ENCODE measurements at regions not wholly inside any gene's neighbourhood (a gene's known extent, or its start where the extent isn't known, plus 50 kb on each side); places are given as distances from the start of the nearest gene placed in this dataset.

DNA sequence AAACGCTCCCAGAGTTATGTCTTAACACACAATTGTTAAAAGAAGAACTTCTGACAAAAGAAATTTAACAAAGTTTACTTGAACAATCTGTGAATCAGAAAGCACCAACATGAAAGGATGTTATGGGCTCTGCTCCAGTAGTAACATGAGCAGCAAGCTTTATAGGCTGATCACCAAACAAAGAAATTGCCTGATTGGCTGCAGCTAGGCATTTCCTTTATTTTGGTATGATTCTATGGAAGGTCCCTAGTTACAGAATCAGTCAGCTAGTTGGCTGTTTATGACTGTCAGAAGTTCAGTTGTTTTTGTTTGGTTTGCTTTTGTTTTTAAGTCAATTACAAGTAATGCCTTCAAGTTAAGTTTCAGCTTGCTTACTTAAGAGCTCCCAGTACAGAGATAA, 102.4 kb upstream of the SMC2 start:
- Histone ChIP-seq H3K9me3 (ENCODE audit: low read length) (no peaks in the 10 kb centered on the region), H3K27ac (ENCODE audit: extremely low read length, insufficient read depth, low read length) (no peak overlapping the region), H3K36me3 (replicated peaks in 1 of 2; ENCODE audit: control insufficient read depth in 1 of 2, insufficient read depth in 2 of 2, low read length in 2 of 2) (no peaks in the 10 kb centered on the region), H3K4me2 (ENCODE audit: low read depth, low read length) (no peak overlapping the region), H3K4me1 (ENCODE audit: insufficient read depth, low read length) (no peaks in the 10 kb centered on the region), H3K79me2 (ENCODE audit: insufficient read depth, low read length) (no peaks in the 10 kb centered on the region), H3K9ac (ENCODE audit: insufficient read depth, low read depth, low read length) (no peak overlapping the region), H3K27me3 (ENCODE audit: control insufficient read depth in 1 of 2, insufficient read depth in 2 of 2, low read length in 2 of 2) (no peaks in the 10 kb centered on the region), H3K4me3 (replicated peaks in 1 of 3; ENCODE audit: insufficient read depth in 1 of 3, low read depth in 2 of 3, low read length in 3 of 3) (no peak overlapping the region), H2AFZ (ENCODE audit: low read length) (no peak overlapping the region), H4K20me1 (ENCODE audit: insufficient read depth, low read length) (no peaks in the 10 kb centered on the region)
- no TSS peak for BruUV-seq (replicated peaks)
- intact Hi-C loops (cut with micrococcal nuclease; ENCODE audit: unreplicated experiment) (no loop called here), in situ Hi-C loops (cut with HindIII; ENCODE audit: extremely low pct_ligation_motif_present, low pct_unique_long_range_greater_than_20kb) (no loop called here)
- ChIA-PET CTCF (ENCODE audit: low intra/inter-chr PET ratio, low total read pairs) (no interaction called here), POLR2A (no interaction called here)
- TF ChIP-seq KLF13 (CRISPR knock-in tag; IDR thresholded peaks at IDR 0.05): no peak
- TF ChIP-seq FOXK2 (IDR thresholded peaks at IDR 0.05): no peak
- TF ChIP-seq FOXP1 (IDR thresholded peaks at IDR 0.05): no peak
- no peak for TF ChIP-seq FOXP1 (CRISPR knock-in tag; IDR thresholded peaks at IDR 0.05)
- TF ChIP-seq ZNF281 (CRISPR knock-in tag; IDR thresholded peaks at IDR 0.05; ENCODE audit: borderline replicate concordance): no peak
- TF ChIP-seq ARID2 (CRISPR knock-in tag; IDR thresholded peaks at IDR 0.05; ENCODE audit: borderline replicate concordance): no peak
- no peak for TF ChIP-seq ZNF572 (CRISPR knock-in tag; IDR thresholded peaks at IDR 0.05)
- no peak for TF ChIP-seq KDM1A (CRISPR knock-in tag; IDR thresholded peaks at IDR 0.05)
- WGBS (ENCODE audit: low lambda C conversion rate): 0% methylated on average over 1 of the region's 1 CpG
- no peak for FAIRE-seq
- DNase-seq (ENCODE audit: low spot score): no peak
- ATAC-seq: no peak
